Panc1 (cell line): ENCODE measurements at regions not wholly inside any gene's neighbourhood (a gene's known extent, or its start where the extent isn't known, plus 50 kb on each side); places are given as distances from the start of the nearest gene placed in this dataset.

ENCODE experiments used
- ATAC-seq: fragments of 200-7000 bp; cut with Tn5 transposase; 2 replicates; pipeline ENCODE4 v1.9.1; 2020; ENCODE audit warnings: mild to moderate bottlenecking, moderate library complexity
- BruUV-seq: library from RNA; stranded (reverse); fragments of 400-500 nt; replicated peaks from 2 replicates; lab custom pipeline; 2021; lab: Mats Ljungman, UMichigan
- CTCF ChIA-PET: fragments of 300-600 bp; sonication (Branson Sonifier 250); formaldehyde crosslinking; loops from one replicate; lab custom pipeline; 2022; ENCODE audit warnings: antibody characterized with exemption; lab: Charles Lee
- POLR2A ChIA-PET: fragments of 300-600 bp; sonication (Branson Sonifier 250); formaldehyde crosslinking; loops from one replicate; lab custom pipeline; 2022; ENCODE audit warnings: antibody characterized with exemption; lab: Charles Lee
- DNase-seq: peaks from one replicate; pipeline ENCODE4 v3.0.0-alpha.2; 2010; ENCODE audit warnings: low read depth, low spot score
- H3K27ac ChIP-seq: 2 replicates; pipeline ENCODE4 v1.5.1; 2011; ENCODE audit warnings: mild to moderate bottlenecking, low read length, inconsistent platforms
- H3K27me3 ChIP-seq: fragments of 200-500 bp; sonication (Bioruptor generic); 2 replicates; pipeline ENCODE4 v1.6.0; 2014; ENCODE audit warnings: low read length, inconsistent platforms; ENCODE audit not compliant: control insufficient read depth, insufficient read depth
- H3K36me3 ChIP-seq: fragments of 200-500 bp; sonication (Bioruptor generic); 2 replicates; pipeline ENCODE4 v1.5.1; 2014; ENCODE audit warnings: inconsistent platforms, mild to moderate bottlenecking, low read length, moderate library complexity; ENCODE audit not compliant: control insufficient read depth, insufficient read depth
- H3K4me1 ChIP-seq: 2 replicates; pipeline ENCODE4 v1.5.1; 2011; ENCODE audit warnings: inconsistent platforms, mild to moderate bottlenecking, low read length, moderate library complexity; ENCODE audit not compliant: control insufficient read depth, insufficient read depth
- H3K4me3 ChIP-seq, 2 experiments: 2 replicates each; pipeline ENCODE4 v1.5.1; 2011 to 2012; ENCODE audit warnings: low read depth in 2 of 2, low read length in 2 of 2, mild to moderate bottlenecking in 2 of 2, inconsistent platforms in 1 of 2, moderate library complexity in 1 of 2
- H3K9me3 ChIP-seq: fragments of 200-500 bp; sonication (Bioruptor generic); 2 replicates; pipeline ENCODE4 v1.5.1; 2014; ENCODE audit warnings: low read depth, mild to moderate bottlenecking, inconsistent platforms, low read length, moderate library complexity; ENCODE audit not compliant: control insufficient read depth, insufficient read depth
- POLR2AphosphoS5 ChIP-seq: IDR thresholded peaks from 2 replicates; pipeline ENCODE4 v1.6.1; 2012; ENCODE audit warnings: mild to moderate bottlenecking, low read depth, low read length, moderate library complexity
- SIN3A ChIP-seq: IDR thresholded peaks from 2 replicates; pipeline ENCODE4 v1.6.1; 2012; ENCODE audit warnings: low read depth, mild to moderate bottlenecking, low read length, moderate library complexity, borderline replicate concordance; ENCODE audit not compliant: insufficient read depth
- TCF7L2 ChIP-seq: IDR thresholded peaks from 2 replicates; pipeline ENCODE4 v1.6.1; 2011; ENCODE audit warnings: mild to moderate bottlenecking, low read depth, low read length, inconsistent platforms
- in situ Hi-C: cut with HindIII; loops from 2 replicates; pipeline ENCODE4 v1.10.0; 2016; ENCODE audit warnings: low sequenced_read_pairs, low pct_unique_long_range_greater_than_20kb
- intact Hi-C: fragments of 100-400 bp; cut with micrococcal nuclease; formaldehyde crosslinking; loops from one replicate; pipeline ENCODE4 v1.10.0; 2022; ENCODE audit not compliant: unreplicated experiment
- TF ChIP-seq, protein P1 (sequence below): fragments of 450-650 bp; IDR thresholded peaks from 2 replicates; pipeline ENCODE4 v1.5.1; 2017; ENCODE audit warnings: mild to moderate bottlenecking
- TF ChIP-seq, protein P2 (sequence below), 2 experiments: IDR thresholded peaks; 2 replicates each; pipeline ENCODE4 v1.6.1; 2011 to 2012; ENCODE audit warnings: low read depth in 2 of 2, control low read depth in 1 of 2, low read length in 1 of 2, mild to moderate bottlenecking in 1 of 2, moderate library complexity in 1 of 2; ENCODE audit not compliant: insufficient read depth in 1 of 2

DNA sequence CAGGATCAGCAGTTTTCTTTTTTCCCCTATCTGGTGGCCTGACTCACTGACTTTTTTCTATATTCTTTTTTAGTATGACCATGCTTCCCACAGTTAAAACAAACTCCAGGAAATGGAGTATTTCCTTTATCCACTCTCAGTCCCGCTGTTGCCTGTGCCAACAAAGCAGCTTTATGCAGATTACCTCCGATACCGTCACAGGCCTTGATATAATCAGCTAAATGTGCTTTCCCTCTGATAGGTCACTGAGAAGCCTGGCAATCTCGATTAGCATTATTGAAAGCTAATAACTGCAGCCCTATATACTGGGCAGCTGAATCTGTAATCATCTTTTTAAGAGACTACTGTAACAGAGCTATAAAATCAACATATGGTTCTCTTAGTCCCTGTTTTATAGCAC, 243.6 kb downstream of the KIF21A start:
- ChIA-PET POLR2A (no interaction called here), CTCF (no interaction called here)
- no peaks in the 10 kb centered on the region for H3K9me3 ChIP-seq
- TF ChIP-seq, protein P1, sequence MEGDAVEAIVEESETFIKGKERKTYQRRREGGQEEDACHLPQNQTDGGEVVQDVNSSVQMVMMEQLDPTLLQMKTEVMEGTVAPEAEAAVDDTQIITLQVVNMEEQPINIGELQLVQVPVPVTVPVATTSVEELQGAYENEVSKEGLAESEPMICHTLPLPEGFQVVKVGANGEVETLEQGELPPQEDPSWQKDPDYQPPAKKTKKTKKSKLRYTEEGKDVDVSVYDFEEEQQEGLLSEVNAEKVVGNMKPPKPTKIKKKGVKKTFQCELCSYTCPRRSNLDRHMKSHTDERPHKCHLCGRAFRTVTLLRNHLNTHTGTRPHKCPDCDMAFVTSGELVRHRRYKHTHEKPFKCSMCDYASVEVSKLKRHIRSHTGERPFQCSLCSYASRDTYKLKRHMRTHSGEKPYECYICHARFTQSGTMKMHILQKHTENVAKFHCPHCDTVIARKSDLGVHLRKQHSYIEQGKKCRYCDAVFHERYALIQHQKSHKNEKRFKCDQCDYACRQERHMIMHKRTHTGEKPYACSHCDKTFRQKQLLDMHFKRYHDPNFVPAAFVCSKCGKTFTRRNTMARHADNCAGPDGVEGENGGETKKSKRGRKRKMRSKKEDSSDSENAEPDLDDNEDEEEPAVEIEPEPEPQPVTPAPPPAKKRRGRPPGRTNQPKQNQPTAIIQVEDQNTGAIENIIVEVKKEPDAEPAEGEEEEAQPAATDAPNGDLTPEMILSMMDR, result no peak
- TF ChIP-seq SIN3A (no peak), TCF7L2 (no peak), POLR2AphosphoS5 (no peak)
- TF ChIP-seq, protein P2, sequence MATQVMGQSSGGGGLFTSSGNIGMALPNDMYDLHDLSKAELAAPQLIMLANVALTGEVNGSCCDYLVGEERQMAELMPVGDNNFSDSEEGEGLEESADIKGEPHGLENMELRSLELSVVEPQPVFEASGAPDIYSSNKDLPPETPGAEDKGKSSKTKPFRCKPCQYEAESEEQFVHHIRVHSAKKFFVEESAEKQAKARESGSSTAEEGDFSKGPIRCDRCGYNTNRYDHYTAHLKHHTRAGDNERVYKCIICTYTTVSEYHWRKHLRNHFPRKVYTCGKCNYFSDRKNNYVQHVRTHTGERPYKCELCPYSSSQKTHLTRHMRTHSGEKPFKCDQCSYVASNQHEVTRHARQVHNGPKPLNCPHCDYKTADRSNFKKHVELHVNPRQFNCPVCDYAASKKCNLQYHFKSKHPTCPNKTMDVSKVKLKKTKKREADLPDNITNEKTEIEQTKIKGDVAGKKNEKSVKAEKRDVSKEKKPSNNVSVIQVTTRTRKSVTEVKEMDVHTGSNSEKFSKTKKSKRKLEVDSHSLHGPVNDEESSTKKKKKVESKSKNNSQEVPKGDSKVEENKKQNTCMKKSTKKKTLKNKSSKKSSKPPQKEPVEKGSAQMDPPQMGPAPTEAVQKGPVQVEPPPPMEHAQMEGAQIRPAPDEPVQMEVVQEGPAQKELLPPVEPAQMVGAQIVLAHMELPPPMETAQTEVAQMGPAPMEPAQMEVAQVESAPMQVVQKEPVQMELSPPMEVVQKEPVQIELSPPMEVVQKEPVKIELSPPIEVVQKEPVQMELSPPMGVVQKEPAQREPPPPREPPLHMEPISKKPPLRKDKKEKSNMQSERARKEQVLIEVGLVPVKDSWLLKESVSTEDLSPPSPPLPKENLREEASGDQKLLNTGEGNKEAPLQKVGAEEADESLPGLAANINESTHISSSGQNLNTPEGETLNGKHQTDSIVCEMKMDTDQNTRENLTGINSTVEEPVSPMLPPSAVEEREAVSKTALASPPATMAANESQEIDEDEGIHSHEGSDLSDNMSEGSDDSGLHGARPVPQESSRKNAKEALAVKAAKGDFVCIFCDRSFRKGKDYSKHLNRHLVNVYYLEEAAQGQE (IDR thresholded peaks at IDR 0.05; ENCODE audit: insufficient read depth in 1 of 2, low read depth in 2 of 2, low read length in 1 of 2), result no peak
- H3K4me1 ChIP-seq, result no peaks in the 10 kb centered on the region
- intact Hi-C loops, result no loop called here
- ATAC-seq (no peak), DNase-seq (no peak)
- H3K27ac ChIP-seq, result no peak overlapping the region
- no peaks in the 10 kb centered on the region for H3K36me3 ChIP-seq
- no peaks in the 10 kb centered on the region for H3K27me3 ChIP-seq
- no TSS peak for BruUV-seq
- H3K4me3 ChIP-seq, result no peak overlapping the region
- in situ Hi-C loops, result no loop called here

DNA sequence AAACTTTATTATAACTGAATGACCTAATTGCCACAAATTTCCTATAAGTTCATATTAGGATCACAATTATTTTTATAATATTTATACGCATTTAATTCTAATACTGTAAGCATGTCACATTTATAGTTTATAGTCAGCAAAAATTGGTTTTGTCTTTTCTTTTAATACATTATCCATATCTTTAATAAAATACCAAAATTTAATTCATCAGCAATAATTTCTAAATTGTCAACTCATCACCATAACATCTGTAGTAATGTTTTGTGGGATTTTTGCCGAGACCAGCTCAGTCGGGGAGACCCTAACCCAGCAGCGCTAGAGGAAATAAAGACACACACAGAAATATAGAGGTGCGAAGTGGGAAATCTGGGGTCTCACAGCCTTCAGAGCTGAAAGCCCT, 254.2 kb downstream of the KIF21A start:
- CTCF ChIA-PET, result no interaction called here
- no peak for DNase-seq
- no peak for ATAC-seq
- no TSS peak for BruUV-seq
- Histone ChIP-seq H3K9me3 (no peaks in the 10 kb centered on the region), H3K36me3 (no peaks in the 10 kb centered on the region), H3K4me1 (no peaks in the 10 kb centered on the region), H3K4me3 (no peak overlapping the region), H3K27ac (no peak overlapping the region), H3K27me3 (no peaks in the 10 kb centered on the region)
- in situ Hi-C loops, result no loop called here
- intact Hi-C loops, result no loop called here
- POLR2A ChIA-PET, result no interaction called here
- TF ChIP-seq, protein P2 (IDR thresholded peaks at IDR 0.05; ENCODE audit: insufficient read depth in 1 of 2, low read depth in 2 of 2, low read length in 1 of 2), result no peak
- TF ChIP-seq SIN3A, result no peak
- TF ChIP-seq POLR2AphosphoS5, result no peak
- TF ChIP-seq, protein P1, result no peak
